GM21367 (cell line): ENCODE measurements at regions not wholly inside any gene's neighbourhood (a gene's known extent, or its start where the extent isn't known, plus 50 kb on each side); places are given as distances from the start of the nearest gene placed in this dataset.
"Not testable (repeated sequence)": the region's sequence is repeated elsewhere in the genome, so short reads cannot be mapped to it uniquely, and the experiment has no call there.

Experiments
- ATAC-seq: cut with Tn5 transposase; IDR thresholded peaks from one replicate; pipeline ENCODE4 v1.9.1; 2021; ENCODE audit not compliant: unreplicated experiment

DNA sequence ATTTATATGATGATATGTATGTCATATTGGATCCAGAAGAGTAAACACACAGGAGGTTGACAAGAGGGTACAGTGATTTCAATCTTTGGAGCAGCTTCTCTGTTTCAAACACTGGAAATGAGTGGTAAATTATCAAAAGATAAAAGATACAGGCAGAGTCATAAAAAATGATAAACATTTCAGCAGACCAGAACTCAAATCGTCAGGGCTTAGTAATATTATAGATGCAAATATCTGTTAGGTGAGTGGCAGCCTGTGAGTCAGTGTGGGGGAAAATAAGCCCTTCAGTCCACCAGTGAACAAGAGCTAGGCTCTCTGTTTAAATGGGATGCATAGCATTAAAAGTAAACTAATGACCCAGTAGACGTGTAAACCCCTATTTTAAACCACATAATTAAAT lies 1378.1 kb downstream of the EFNA5 start:
- ATAC-seq: no peak

GRCh38 chr5:106290841-106291240 lies 1379.9 kb downstream of the EFNA5 start:
- ATAC-seq: no peak

DNA sequence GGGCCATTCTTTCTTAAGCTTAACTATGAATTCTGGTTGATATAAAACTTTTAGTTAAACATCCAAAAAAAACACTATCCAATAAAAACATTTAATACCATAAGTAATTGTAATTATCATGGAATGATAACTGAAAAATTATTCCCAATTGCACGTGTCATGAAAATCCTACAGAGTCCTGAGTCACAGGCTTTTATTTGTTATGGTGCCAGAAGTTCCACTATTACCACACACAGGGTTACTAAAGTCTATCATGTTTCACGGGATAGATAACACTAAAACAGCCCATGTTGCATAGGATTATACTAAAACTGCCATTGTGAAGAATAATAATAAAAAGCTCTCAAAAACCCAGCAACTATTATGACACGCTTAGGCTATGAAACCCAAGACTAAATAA lies 1381.8 kb downstream of the EFNA5 start:
- no peak for ATAC-seq

- ATAC-seq: no peak
Observed at GRCh38 chr5:106277540-106278096, 1393.1 kb downstream of the EFNA5 start.

- no peak for ATAC-seq
Observed at GRCh38 chr5:106269252-106269843, 1401.4 kb downstream of the EFNA5 start.

DNA sequence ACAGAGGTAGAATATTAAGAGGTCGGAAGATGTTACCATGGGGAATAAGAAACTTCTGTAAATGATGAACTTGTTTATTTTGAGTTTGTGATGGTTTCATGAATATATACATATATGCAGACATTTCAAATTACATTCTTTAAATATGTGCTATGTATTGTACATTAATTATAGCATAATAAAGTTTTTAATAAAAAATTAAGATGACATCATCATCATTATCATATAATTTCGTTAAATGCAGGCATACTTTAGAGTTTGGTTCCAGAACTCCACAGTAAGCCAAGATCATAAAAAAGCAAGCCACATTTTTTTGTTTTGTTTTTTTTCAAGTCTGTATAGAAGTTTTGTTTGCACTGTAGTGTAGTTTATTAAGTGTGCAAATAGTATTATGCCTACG lies 1403.5 kb downstream of the EFNA5 start:
- ATAC-seq: no peak

GRCh38 chr5:106262395-106262794 lies 1408.3 kb downstream of the EFNA5 start:
- no peak for ATAC-seq

GRCh38 chr5:106259431-106260090 lies 1411.2 kb downstream of the EFNA5 start:
- ATAC-seq: not testable (repeated sequence)

DNA sequence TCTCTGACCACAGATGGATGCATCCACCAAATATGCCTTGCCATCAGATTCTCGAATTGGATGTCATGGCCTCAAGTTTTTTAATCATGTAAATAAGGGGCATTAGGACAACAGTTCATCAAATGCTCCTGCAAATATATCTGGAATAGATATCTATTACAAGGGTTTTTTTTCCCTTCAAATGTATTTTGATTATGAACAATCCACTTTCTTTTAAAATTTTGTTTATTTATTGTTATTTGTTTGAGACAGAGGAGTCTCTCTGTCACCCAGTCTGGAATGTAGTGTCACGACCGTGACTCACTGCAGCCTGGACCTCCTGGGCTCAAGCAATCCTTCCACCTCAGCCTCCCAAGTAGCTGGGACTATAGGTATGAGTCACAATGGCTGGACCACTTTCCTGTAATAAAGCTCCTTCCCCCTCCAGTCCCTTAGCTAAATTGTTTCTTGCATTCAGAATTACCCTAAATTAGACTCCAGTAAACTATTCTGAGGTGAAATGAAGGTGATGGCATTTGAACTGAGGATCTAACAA lies 1412.1 kb downstream of the EFNA5 start:
- ATAC-seq: no peak

GRCh38 chr5:106254784-106255183 lies 1416.0 kb downstream of the EFNA5 start:
- ATAC-seq: no peak

DNA sequence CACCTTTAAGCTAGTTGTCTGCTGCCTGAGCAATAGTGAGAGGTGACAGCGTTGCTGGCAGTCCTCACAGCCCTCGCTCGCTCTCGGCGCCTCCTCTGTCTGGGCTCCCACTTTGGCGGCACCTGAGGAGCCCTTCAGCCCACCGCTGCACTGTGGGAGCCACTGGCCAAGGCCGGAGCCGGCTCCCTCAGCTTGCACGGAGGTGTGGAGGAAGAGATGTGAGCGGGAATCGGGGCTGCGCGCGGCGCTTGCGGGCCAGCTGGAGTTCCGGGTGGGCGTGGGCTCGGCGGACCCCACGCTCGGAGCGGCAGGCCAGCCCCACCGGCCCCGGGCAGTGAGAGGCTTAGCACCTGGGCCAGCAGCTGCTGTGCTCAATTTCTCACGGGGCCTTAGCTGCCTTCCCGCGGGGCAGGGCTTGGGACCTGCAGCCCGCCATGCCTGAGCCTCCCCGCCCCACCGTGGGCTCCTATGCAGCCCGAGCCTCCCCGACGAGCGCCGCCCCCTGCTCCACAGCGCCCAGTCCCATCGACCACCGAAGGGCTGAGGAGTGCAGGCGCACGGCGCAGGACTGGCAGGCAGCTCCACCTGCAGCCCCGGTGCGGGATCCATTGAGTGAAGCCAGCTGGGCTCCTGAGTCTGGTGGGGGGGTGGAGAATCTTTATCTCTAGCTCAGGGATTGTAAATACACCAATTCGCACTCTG lies 1424.5 kb downstream of the EFNA5 start:
- not testable (repeated sequence) for ATAC-seq

- no peak for ATAC-seq
Observed at GRCh38 chr5:106241409-106241808, 1429.3 kb downstream of the EFNA5 start.

- no peak for ATAC-seq
Observed at GRCh38 chr5:106205916-106206571, 1464.7 kb downstream of the EFNA5 start.

DNA sequence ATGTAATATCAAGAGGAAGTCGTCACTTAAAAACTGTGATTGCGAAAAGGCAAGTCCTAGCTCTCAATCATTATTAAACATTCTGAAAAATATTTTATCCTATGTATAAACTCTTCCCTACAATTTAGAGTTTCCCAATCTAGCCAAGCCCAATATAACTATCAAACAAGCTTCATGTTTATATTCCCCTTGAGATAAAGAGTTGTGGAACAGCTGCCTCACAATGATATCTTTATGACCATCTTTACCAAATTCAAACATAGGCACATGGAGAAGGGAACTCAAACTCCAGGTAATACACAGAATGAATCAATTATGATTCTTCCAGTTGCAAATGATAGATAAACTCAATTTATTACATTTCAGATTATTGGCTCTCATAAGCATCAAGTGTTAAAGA lies 1468.7 kb downstream of the EFNA5 start:
- ATAC-seq: no peak

DNA sequence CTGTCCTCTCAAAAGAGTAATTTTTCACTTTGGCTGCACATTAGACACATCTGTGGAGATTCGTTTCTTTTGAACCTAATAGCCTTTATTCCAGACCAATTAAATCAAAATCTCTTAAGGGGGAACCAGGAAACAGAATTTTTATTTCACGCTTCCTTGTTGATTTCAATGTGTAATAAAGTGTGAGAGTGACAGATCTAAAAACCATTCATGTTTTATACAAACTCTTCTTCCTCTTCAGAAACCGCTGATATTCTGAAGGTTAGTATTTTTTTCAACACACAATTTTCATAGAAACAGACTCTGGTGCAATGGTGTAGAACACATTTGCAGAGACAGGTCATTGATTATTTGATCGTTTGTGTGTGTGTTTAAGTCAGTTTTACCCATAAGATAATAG lies 1469.8 kb downstream of the EFNA5 start:
- no peak for ATAC-seq

GRCh38 chr5:106195679-106196474 lies 1474.9 kb downstream of the EFNA5 start:
- ATAC-seq: no peak

DNA sequence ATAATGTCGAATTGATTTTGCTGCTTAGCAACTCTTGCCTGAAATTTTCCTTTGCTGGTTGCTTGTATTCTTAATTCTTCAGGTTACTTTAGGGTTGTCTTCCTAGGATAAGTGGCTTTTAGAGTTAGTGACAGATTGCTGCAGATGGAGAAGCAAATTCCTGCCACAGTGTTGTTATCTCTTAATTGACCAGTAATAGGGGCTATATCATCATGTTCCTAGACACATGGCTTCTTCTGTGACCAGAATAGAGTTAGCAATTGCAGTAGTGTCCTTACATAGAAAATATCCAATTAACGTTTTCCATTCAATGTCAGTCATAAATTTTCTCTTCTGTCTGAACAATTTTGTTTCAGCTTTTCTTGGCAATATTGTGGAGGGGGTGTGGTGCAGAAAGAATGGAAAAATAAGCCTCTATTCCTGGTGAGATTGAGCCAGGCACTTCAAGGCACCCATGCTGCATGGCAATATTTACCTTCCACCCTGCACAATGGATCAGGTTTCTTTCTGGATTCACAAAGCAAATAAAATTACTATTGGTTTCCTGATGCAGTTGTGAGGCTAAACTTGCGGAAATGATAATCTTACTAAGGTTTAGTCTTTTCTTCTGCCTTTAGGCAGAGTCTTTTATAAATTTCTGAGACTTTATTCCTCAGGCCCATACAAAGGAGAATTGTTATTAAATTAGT lies 1481.5 kb downstream of the EFNA5 start:
- ATAC-seq: no peak

DNA sequence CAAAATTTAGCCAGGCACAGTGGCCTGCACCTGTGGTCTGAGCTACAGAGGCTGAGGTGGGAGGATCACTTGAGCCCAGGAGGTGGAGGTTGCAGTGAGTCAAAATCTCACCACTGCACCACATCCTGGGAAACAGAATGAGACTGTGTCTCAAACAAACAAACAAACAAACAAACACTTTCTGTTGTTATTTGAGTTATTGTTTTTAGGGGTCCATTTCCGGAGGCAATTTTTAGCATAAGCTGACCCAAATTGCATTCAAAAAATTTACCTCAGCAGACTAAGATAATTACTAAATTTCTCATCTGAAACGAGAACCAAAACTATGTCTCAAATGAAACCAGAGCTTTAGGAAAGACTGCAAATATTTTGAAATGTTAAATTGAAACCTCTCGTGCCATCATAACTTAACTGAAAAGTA lies 1485.1 kb downstream of the EFNA5 start:
- ATAC-seq: no peak

DNA sequence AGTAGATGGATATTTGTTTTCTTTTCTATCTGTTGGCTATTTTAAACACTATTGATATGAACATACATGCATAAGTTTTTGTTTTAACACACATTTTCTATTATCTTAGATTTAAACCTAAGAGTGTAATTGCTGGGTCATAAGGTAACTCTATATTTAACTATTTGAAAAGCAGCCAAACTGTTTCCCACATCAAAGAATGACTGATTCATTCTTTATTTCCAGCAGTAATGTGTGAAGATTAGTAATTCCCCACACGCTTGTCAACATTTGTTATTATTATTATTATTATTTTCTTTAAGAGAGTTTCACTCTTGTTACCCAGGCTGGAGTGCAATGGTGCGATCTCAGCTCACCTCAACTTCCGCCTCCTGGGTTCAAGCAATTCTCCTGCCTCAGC lies 1495.8 kb downstream of the EFNA5 start:
- no peak for ATAC-seq
